Adrenal gland (tissue), 9 donors: ENCODE measurements at regions not wholly inside any gene's neighbourhood (a gene's known extent, or its start where the extent isn't known, plus 50 kb on each side); places are given as distances from the start of the nearest gene placed in this dataset.

ENCODE experiments used
- DNase-seq, 7 donors: peaks; one replicate each; pipeline ENCODE4 v3.0.0-alpha.2; 2019 to 2020
- H3K27ac ChIP-seq, 5 donors: fragments of 200-600 bp; sonication (generic) in 4 of 5; 1 replicate in 3 of 5; 2 replicates in 2 of 5; pipeline versions ENCODE4 v1.5.1 to v1.8.0; 2016 to 2020; ENCODE audit warnings: mild to moderate bottlenecking in 1 of 5
- H3K27me3 ChIP-seq: fragments of 200-600 bp; 2 replicates; pipeline ENCODE4 v1.8.0; 2021
- H3K36me3 ChIP-seq, 2 donors: fragments of 200-600 bp; replicated peaks in 1 of 2; 1 replicate in 1 of 2; 2 replicates in 1 of 2; pipeline versions ENCODE4 v1.5.1 to v1.8.0; 2018 to 2022
- H3K4me1 ChIP-seq, 2 donors: fragments of 200-600 bp; replicated peaks in 1 of 2; 1 replicate in 1 of 2; 2 replicates in 1 of 2; pipeline versions ENCODE4 v1.5.1 to v1.8.0; 2018 to 2021
- H3K4me3 ChIP-seq, 4 donors: fragments of 200-600 bp; sonication (generic) in 3 of 4; one replicate each; pipeline ENCODE4 v1.5.1; 2016 to 2018
- H3K9me3 ChIP-seq, 3 donors: fragments of 200-600 bp; sonication (generic) in 1 of 3; replicated peaks in 1 of 3; 1 replicate in 2 of 3; 2 replicates in 1 of 3; pipeline versions ENCODE4 v1.5.1 to v1.8.0; 2016 to 2021
- POLR2A ChIP-seq, 2 donors: fragments of 450-650 bp; IDR thresholded peaks; one replicate each; pipeline ENCODE4 v1.6.1; 2017; ENCODE audit warnings: antibody characterized with exemption in 2 of 2, mild to moderate bottlenecking in 2 of 2, moderate library complexity in 1 of 2
- WGBS, 4 donors: extraction: QIAGEN DNeasy Blood & Tissue Kit in 2 of 4; methylation state at CpG; one replicate each; pipeline versions ENCODE4 v1.1.5 to v1.1.7; 2013 to 2017; 5-methylcytosine and 5-hydroxymethylcytosine counted together
- intact Hi-C, 2 donors: fragments of 100-400 bp; cut with DNase I; formaldehyde crosslinking; loops; one replicate each; pipeline versions ENCODE4 v1.14.1 to v1.15.0; 2022 to 2023
- TF ChIP-seq, protein P1 (sequence below), 6 experiments: fragments of 450-650 bp in 4 of 6; fragments of 200-600 bp in 2 of 6; sonication (generic) in 1 of 6; IDR thresholded peaks; 1 replicate in 5 of 6; 2 replicates in 1 of 6; pipeline versions ENCODE4 v1.5.1 to v1.8.0; 2016 to 2021; ENCODE audit warnings: antibody characterized with exemption in 6 of 6, mild to moderate bottlenecking in 2 of 6, moderate library complexity in 1 of 6
- donor health status: healthy with polysubstance abuse.
- donor health status: Bipolar disorder and iron deficiency.
- donor health status: DM: yes; HTN: yes; CAD: no.
- donor health status: DM: no; HTN: no; CAD: no.
- donor health status: DM: no; HTN: no; CAD: no.

- Histone ChIP-seq H3K27ac (no peak overlapping the region), H3K36me3 (no peaks in the 10 kb centered on the region), H3K4me1 (no peaks in the 10 kb centered on the region), H3K9me3 (no peaks in the 10 kb centered on the region), H3K27me3 (no peaks in the 10 kb centered on the region), H3K4me3 (no peak overlapping the region)
- DNase-seq, result no peak
- intact Hi-C loops, result no loop called here
- 62 to 75% (median 68%) methylated on average over 5 of the region's 5 CpGs for WGBS, 4 donors
- TF ChIP-seq POLR2A (IDR thresholded peaks at IDR 0.05), result no peak
- TF ChIP-seq, protein P1, sequence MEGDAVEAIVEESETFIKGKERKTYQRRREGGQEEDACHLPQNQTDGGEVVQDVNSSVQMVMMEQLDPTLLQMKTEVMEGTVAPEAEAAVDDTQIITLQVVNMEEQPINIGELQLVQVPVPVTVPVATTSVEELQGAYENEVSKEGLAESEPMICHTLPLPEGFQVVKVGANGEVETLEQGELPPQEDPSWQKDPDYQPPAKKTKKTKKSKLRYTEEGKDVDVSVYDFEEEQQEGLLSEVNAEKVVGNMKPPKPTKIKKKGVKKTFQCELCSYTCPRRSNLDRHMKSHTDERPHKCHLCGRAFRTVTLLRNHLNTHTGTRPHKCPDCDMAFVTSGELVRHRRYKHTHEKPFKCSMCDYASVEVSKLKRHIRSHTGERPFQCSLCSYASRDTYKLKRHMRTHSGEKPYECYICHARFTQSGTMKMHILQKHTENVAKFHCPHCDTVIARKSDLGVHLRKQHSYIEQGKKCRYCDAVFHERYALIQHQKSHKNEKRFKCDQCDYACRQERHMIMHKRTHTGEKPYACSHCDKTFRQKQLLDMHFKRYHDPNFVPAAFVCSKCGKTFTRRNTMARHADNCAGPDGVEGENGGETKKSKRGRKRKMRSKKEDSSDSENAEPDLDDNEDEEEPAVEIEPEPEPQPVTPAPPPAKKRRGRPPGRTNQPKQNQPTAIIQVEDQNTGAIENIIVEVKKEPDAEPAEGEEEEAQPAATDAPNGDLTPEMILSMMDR (IDR thresholded peaks at IDR 0.05), result no peak
These were observed 301.0 kb downstream of the GALR1 start for GRCh38 chr18:77550625-77551024.

- TF ChIP-seq, protein P1 (IDR thresholded peaks at IDR 0.05), result no peak
- TF ChIP-seq POLR2A (IDR thresholded peaks at IDR 0.05), result no peak
- no peak for DNase-seq
- WGBS, 4 donors, result 70 to 83% (median 77%) methylated on average over 3 of the region's 3 CpGs
- Histone ChIP-seq H3K36me3 (no peaks in the 10 kb centered on the region), H3K27me3 (no peaks in the 10 kb centered on the region), H3K4me1 (no peaks in the 10 kb centered on the region), H3K4me3 (no peak overlapping the region), H3K9me3 (no peaks in the 10 kb centered on the region), H3K27ac (no peak overlapping the region)
- intact Hi-C loops, result no loop called here
These were observed 301.4 kb downstream of the GALR1 start for GRCh38 chr18:77551055-77551454.

DNA sequence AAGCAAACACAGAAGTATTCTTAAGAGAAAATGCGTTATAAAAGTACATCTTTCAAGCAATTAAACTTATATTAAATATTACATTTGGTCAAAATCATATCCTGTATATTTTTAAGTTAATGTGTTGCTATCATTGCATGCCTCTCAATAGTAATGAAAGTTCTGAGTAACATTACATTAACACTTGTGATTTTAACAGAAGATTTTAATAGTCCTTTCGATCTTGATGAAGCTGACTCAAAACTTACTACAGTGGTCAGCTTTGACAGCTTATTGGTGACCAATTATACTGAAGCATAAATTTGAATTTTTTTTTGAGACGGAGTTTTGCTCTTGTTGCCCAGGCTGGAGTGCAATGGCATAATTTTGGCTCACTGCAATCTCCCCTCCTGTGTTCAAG, 303.3 kb downstream of the GALR1 start:
- Histone ChIP-seq H3K4me3 (no peak overlapping the region), H3K27me3 (no peaks in the 10 kb centered on the region), H3K4me1 (no peaks in the 10 kb centered on the region), H3K36me3 (no peaks in the 10 kb centered on the region), H3K27ac (no peak overlapping the region), H3K9me3 (no peaks in the 10 kb centered on the region)
- 68 to 79% (median 70%) methylated on average over 3 of the region's 3 CpGs for WGBS, 4 donors
- intact Hi-C loops, result no loop called here
- TF ChIP-seq, protein P1 (IDR thresholded peaks at IDR 0.05), result no peak
- no peak for TF ChIP-seq POLR2A (IDR thresholded peaks at IDR 0.05)
- no peak for DNase-seq

GRCh38 chr18:77554061-77554460, 304.4 kb downstream of the GALR1 start:
- TF ChIP-seq, protein P1 (IDR thresholded peaks at IDR 0.05), result no peak
- H3K4me3 ChIP-seq, result no peak overlapping the region
- no peaks in the 10 kb centered on the region for H3K27me3 ChIP-seq
- no peak overlapping the region for H3K27ac ChIP-seq
- no peaks in the 10 kb centered on the region for H3K4me1 ChIP-seq
- intact Hi-C loops, result no loop called here
- no peak for DNase-seq
- no peaks in the 10 kb centered on the region for H3K36me3 ChIP-seq
- H3K9me3 ChIP-seq, result no peaks in the 10 kb centered on the region
- WGBS, 4 donors, result 78 to 80% (median 80%) methylated on average over 5 of the region's 5 CpGs
